Endometrium (tissue), 2 donors: ENCODE measurements at regions not wholly inside any gene's neighbourhood (a gene's known extent, or its start where the extent isn't known, plus 50 kb on each side); places are given as distances from the start of the nearest gene placed in this dataset.
"Not testable (repeated sequence)": the region's sequence is repeated elsewhere in the genome, so short reads cannot be mapped to it uniquely, and the experiment has no call there.

Experiments used
- FAIRE-seq: peaks from 2 replicates; lab custom pipeline; 2012; peaks lifted over from hg19 to GRCh38; lab: Jason Lieb, UNC
- donor health status: control.
- donor health status: control.

DNA sequence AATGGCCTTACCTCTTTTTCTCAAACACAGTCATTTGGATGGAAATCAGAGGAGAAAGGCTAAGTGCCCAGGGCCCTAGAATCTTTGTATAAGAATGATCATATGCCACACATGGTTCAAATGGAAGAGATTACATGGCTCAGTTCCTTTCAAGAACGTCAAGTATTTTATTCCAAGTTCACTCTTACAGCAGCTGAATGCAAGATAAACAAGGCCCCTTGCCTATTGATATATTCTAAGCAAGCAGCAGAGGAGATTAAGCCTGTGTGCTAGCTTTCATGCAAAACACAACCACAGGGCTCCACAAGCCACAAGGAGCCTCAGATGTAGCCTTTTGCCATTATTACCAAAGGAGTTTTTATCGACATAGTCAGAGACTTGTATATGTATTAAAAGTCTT is 55.3 kb upstream of the SLCO6A1 start:
- no peak for FAIRE-seq

DNA sequence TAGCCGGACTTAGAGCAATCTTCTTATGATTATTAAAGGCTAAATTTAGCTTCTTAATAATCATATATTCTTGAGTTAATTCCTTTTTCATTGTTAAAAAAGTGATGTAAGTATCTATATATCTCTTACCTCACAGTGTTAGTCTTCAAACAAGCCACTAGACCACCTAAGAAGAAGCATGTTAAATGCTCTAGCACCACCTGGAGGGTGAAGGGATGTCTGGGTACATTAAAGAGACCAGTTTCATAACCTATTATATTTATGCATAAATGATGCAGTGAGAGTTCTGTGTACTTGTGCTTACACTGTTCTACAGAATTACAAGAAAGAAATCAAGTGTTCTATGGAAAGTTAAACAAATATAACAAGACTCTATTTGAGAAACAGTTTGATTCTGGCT is 55.9 kb upstream of the SLCO6A1 start:
- no peak for FAIRE-seq

DNA sequence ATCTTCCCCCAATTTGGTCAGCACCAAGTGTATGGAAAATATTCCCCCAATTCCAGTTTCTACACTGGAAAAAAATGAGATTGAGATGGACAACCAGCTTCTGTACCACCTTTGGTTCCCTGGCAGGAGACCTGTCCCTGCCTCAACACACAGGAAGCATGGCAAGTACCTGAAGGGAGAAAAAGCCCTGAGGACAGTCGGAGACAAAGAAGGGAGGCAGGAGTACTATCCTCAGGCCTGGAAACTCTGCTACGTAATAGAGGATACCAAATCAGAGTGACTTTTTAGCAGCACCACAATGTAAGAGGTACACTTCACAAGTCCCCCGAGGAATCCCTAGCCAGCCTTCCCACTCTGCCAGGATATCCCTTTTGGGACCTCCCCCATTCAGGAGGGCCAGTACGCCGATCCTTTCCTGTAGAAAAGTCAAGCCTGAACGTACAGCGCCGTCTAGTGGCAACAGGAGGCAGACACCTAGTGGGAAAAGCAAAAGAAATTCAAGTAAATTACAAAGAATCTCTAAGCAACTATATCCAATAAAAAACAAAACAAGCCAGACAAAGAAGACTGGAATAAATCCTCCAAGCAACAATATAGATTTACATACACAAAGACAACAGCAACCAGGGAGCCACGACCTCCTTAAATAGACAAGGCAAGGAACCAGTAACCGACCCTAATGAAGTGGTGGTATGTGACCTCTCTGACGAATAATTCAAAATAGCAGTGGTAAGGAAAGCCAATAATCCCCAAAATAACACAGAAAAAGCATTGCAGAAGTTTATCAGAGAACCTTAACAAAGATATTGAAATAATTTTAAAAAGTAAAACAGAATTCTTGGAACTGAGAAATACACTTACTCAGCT is 63.3 kb upstream of the SLCO6A1 start:
- no peak for FAIRE-seq

DNA sequence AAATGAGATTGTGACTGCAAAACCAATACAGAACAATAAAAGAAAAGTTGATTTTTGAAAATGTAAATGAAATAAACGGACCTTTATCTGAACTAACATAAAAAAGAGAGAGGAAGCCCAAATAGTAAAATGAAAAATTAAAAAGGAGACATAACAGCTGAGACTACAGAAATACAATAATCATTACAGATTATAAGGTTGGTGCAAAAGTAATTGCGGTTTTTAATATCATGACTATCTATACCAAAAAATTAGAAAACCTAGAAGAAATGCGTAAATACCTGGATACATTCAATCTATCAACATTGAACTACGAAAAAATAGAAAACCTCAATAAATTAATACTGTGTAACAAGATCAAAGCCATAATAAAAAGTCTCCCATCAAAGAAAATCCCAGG is 71.9 kb upstream of the SLCO6A1 start:
- FAIRE-seq = no peak

DNA sequence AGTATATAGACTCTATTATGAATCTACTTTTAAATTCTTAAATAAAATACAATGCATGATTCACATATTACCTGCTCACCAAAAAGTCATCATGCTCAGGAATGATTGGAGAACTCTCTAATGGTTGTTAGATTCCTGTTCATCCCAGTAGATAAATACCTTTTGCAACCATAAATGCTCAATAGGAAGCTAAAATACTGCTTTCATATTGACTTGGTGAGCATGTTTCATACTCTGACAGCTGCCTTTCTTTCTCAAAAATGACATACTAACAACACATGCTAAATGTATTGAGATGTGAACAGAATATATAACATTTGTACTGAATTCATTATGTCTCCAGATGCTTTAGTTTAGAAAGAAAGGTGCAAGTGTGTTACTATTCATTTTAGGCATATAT is 79.6 kb upstream of the SLCO6A1 start:
- no peak for FAIRE-seq

DNA sequence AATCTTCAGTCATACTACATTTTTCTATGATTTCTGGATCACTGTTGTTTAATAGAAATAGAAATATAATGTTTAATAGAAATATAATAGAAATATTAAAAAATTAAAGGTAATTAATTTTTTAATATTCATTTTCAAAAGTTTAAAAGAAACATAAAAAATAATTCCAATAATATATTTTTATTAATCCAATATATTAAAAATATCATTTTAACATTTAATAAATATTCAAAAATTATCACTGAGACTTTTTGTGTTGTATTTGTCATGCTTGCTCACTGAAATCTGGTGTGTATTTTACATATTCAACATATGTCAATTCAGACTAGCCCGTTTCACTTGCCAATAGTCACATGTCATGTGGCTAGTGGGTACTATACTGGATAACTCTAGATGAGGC is 80.6 kb upstream of the SLCO6A1 start:
- FAIRE-seq = peak; percentile 93

DNA sequence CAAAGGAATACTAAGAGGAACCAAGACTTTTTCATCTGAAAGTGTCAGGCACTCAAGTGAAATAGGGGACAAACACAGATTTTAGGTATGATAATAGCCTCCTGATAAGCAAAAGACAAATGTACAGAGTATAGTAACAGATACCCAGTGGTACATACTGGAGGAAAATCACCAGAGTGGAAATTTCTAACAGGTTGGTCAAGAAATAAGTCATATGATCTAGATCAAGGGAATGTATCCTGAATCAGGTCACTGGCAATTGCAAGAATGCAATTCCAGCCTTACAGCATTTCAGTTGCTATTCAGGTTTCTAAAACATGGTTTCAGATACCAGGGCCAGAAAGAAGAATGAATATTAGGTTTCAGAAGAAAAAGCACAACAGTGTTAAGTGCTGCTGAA is 82.2 kb upstream of the SLCO6A1 start:
- no peak for FAIRE-seq

DNA sequence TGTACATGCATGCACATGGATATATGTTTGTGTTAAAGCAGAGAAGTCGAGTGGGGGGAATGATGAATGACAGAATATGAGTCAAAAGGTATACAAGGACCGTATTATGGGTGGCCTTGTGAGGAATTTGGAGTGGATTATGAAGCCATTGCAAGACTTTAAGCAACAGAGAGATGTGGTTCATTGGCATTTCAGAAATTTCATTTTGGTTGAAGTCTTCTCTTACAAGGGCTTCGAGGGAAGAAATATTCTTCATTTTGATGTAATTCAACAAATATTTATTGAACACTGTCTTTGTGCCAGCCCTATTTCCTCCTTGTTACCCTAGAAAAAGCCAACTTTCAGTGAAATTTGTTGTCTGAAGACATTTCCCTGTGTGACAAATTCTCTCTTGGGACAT is 83.9 kb upstream of the SLCO6A1 start:
- no peak for FAIRE-seq

DNA sequence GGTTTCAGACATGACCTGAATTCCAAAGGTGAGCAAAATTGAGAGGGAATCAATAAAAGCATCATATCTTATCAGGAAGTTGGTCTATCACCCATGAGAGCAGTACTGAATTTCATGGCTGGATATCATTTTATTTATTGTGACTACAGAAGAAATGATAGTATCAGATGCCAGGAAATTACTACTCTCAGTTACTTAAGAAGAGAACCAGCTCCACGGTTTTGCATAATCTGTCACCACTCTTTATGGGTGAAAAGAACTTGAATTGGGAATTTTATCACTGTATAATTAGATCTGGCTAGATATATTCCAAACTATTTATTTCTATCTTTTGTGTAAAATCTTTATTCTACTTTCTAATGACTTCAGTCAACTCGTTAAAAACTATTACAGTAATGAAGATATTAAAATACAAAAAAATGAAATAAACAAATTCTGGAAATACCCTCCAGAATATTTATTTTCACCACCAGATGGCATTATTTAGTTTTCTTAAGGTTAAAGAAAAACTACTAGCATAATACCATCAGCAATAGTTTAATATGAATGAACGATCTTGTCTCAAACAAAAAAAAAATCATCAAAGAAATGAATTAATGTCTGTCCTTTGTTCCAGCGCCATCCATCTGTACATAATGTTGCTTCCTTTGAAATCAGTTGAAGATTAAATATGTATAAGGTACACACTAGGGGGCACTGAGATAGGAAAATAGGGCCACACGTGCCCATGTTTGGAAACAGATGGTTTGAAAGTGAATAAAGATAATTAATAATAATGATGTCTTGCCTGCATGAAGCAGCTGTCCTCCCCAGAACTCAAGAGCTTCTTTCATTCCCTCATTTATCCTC is 84.7 kb upstream of the SLCO6A1 start:
- FAIRE-seq = peak; percentile 95

DNA sequence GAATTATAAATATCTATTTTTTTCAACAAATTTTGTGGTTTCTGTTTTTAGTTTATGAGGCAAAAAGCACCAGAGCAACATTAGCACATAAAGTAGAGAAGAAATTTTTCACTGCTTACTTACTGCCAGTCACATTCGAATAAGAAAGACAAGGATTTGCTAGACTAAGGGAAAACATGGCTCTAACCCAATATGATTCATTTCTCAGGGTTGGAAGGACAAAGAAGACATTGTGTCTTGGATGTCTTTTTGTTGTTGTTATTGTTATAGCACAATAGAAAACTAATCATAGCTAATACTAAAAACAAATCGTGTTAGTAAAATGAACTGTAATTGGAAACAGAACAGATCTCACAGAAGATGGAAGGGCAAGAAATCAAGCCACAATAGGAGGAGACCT is 90.9 kb upstream of the SLCO6A1 start:
- FAIRE-seq = peak; percentile 51

DNA sequence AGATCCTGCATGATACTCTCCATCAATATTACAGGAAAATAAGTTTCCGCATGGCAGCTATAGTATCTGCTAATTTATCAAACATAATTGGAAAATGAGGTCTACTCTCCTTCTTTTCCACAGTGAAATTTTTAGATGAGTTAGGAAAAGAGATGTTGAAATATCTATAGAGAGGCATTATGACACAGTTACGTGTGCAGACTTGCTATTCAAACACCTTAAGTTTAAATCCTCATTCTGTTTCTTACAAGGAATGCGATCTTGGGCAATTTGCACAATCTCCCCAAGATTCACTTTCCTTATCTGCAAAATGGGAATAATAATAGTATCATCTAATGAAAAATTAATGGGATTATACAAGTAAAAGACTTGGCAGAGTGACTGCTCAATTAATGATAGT is 91.7 kb upstream of the SLCO6A1 start:
- no peak for FAIRE-seq

DNA sequence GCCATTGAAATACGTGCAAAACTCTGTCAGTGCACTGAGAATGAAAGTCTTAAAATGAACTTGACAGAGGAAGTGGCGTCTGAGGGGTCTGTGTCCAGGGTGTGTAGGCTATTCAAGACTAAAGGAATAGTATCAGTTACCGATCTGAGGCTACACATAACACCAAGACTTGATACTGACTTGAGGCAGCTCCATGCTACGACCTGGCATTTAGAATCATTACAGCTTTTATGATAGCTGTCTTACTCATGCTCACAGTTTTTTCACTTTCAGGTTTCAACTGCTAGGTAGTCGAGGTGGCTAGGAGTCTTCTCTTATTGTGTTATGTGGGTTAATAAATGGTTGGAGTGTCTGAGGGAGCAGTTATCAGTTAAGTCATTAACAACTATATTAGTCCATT is 92.8 kb upstream of the SLCO6A1 start:
- FAIRE-seq = no peak

DNA sequence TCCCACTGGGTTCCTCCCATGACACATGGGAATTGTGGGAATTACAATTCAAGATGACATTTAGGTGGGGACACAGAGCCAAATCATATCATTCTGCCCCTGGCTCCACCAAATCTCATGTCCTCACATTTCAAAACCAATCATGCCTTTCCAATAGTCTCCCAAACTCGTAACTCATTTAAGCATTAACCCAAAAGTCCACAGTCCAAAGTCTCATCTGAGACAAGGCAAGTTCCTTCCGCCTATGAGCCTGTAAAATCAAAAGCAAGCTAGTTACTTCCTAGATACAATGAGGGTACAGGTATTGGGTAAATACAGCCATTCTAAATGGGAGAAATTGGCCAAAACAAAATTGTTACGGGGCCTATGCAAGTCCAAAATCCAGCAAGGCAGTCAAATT is 93.8 kb upstream of the SLCO6A1 start:
- FAIRE-seq = not testable (repeated sequence)

DNA sequence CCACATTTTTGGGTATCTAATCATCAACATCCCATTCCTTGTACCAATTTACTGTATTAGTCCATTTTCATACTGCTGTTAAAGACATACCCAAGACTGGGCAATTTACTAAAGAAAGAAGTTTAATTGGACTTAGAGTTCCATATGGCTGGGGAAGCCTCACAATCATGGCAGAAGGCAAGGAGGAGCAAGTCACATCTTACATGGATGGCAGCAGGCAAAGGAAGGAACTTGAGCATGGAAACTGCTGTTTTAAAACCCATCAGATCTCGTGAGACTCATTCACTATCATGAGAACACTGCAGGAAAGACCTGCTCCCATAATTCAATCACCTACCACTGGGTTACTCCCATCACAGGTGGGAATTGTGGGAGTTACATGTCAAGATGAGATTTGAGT is 95.4 kb upstream of the SLCO6A1 start:
- no peak for FAIRE-seq

DNA sequence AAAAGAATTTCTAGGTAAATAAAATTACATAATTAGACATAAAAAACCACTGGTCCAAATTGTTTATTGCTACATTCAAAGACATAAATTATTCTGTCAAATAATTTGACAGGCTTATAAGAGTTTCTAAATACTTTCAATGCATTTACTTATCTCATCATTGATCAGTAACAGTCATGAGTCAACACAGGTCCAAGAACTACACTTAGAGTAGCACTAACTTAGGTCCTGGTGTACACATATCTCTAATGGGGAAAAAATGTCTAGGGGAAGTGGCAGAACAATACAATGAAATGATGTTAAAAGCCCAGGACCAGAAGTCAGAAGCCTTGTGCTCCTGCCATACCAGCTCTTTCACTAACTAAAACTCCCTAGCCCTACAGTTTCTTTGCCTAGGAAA is 96.5 kb upstream of the SLCO6A1 start:
- no peak for FAIRE-seq

DNA sequence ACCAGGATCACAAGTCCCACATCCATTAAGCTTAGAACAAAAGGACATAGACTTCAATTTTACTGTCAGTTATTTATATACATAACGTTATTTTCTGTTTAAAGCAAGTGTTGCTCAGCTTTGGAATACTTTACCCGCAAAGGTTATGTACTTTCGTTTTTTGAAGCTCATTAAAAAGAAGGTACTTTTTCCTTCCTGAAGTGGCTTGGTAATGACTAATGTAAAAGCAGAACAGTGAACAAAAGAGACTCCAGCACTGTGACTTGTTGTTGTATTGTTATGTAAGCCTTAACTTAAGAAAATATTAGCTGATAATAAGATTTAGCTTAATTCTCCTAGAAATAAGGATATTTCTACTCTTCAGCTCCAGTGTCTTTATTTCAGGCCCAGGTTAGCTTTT is 97.3 kb upstream of the SLCO6A1 start:
- no peak for FAIRE-seq

DNA sequence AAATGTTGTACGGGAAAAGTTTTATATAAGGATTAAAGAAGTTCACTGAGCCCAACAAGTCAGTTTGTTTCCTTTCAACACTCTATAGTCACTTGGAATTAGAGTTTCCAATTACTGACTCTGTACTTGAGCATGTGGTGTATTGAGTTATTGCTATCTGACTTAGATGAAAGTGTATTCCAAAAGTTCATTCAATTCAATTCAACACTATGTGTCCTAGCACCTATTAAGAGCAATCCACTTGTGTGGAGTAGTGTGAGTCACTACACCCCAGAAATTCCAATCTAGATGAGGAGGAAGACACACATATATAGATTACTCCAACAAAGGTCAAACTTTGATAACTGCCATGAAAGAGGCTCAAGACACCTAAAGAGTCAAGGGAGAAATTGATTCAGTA is 98.2 kb upstream of the SLCO6A1 start:
- no peak for FAIRE-seq

DNA sequence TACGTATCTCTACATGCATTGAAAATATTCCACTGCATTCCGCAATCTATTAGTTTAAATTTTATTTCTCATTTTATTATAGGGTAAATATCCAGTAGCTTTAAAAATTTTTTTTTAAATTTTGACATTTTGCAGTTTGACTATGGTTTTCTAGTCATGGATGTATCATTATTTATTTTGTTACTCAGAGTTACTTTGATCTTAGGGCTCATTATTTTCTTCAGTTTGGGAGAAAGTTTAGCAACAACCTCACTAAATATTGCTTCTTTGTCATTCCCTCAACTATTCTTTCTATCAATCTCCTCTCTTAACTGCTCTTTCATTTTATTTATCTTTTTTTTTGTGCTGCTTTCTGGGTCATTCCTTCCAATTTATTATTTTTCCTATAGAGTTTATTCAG is 100.5 kb upstream of the SLCO6A1 start:
- no peak for FAIRE-seq

DNA sequence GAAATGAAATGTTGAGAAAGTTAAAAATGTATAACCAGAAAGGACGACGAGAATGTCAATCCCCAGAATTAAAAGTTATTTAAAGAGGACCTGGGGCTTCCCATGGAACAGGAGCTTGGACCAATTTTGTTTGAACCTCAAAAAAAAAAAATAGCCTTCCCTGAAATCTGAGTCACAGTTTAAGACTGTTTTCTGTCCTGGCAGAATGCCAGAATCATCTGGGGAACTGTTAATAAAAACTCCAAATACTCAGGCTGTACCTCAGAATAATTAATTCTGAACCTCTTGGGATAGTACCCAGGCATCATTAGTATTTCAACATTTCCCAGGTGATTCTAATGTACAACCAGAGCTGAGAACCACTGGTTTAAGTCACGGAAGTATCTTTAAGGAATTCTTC is 102.2 kb upstream of the SLCO6A1 start:
- FAIRE-seq = no peak

DNA sequence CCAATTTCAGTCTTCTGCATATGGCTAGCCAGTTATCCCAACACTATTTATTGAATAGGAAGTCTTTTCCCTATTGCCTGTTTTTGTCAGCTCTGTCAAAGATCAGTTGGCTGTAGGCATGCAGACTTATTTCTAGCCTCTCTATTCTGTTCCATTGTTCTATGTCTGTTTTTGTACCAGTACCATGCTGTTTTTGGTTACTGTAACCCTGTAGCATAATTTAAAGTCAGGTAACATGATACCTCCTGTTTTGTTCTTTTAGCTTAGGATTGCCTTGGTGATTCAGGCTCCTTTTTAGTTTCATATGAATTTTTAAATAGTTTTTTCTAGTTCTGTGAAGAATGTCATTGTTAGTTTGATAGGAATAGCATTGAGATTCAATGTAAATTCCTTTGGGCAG is 104.9 kb upstream of the SLCO6A1 start:
- FAIRE-seq = peak; percentile 37

DNA sequence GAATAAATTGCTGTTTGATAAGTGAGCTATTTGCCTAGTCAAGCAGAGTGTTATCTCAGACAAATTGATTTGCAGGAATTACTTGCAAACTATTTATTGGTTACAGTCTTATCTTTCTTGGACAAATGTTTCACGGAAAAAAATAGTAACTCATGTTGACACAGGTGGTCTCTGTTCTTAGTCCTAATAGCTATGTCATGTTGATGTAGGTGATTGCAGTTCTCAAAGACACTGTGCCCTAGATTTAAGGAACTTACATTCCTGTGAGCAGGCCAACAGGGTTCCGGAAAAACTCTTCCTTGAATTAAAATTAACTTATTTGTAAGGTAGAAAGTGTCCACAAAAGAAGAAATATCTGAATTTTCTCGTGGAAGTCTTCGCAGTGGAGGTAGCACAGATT is 109.6 kb upstream of the SLCO6A1 start:
- FAIRE-seq = no peak

DNA sequence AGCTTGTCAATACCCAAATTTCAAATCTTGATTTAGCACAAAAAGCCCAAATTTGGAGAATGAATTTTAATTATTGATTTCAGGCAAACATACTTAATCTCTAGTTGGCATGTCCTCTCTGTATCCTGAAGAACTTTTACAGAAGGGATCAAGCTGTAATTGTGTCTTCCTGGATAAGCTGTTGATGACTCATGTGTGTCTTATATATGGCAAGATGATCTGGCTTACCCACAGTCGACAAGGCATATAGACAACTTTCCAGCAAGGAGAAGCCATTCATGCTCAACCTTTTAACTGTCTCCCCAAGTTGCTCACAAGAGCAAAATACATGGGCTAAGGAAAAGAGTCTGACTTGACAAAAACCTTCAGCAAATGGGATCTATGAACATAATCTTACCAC is 112.5 kb upstream of the SLCO6A1 start:
- no peak for FAIRE-seq

DNA sequence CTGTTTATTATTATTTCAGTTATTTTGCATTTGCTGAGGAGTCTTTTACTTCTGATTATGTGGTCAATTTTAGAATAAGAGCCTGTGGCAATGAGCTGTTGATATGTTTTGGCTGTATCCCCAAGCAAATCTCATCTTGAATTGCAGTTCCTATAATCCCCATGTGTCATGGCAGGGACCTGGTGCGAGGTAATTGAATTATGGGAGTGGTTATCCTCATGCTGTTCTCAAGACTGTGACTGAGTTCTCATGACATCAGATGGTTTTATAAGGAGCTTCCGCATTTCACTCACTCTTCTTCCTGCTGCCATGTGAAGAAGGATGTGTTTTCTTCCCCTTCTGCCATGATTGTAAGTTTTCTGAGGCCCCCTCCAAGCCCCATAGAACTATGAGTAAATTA is 114.9 kb upstream of the SLCO6A1 start:
- FAIRE-seq = no peak
